Endothelial cell of umbilical vein (primary cell): ENCODE measurements at regions not wholly inside any gene's neighbourhood (a gene's known extent, or its start where the extent isn't known, plus 50 kb on each side); places are given as distances from the start of the nearest gene placed in this dataset.

Experiments used
- BruUV-seq: library from RNA; stranded (reverse); fragments of 400-500 nt; replicated peaks from 2 replicates; lab custom pipeline; 2021; lab: Mats Ljungman, UMichigan
- CTCF ChIA-PET: fragments of 300-600, 350-600 bp; sonication (Branson Sonifier 250); formaldehyde crosslinking; loops from one replicate; lab custom pipeline; 2021; ENCODE audit warnings: antibody characterized with exemption, inconsistent platforms; lab: Charles Lee
- POLR2A ChIA-PET: fragments of 300-600, 350-600 bp; sonication (Branson Sonifier 250); formaldehyde crosslinking; loops from one replicate; lab custom pipeline; 2021; ENCODE audit warnings: antibody characterized with exemption, inconsistent platforms; lab: Charles Lee
- DNase-seq: peaks from one replicate; pipeline ENCODE4 v3.0.0-alpha.2; 2011; ENCODE audit warnings: low read depth, low spot score
- FAIRE-seq: peaks from 2 replicates; lab custom pipeline; 2011; peaks lifted over from hg19 to GRCh38; lab: Jason Lieb, UNC
- H2AFZ ChIP-seq: 2 replicates; pipeline ENCODE4 v1.6.0; 2012; ENCODE audit warnings: low read depth, low read length, control low read depth, inconsistent platforms
- H3K27ac ChIP-seq: 2 replicates; pipeline ENCODE4 v1.5.1; 2011; ENCODE audit warnings: low read depth, mild to moderate bottlenecking, control low read depth, low read length, moderate library complexity; ENCODE audit not compliant: insufficient read depth
- H3K27me3 ChIP-seq, 2 experiments: 2 replicates each; pipeline versions ENCODE4 v1.6.0 to v1.6.1; 2011; ENCODE audit warnings: low read length in 2 of 2, mixed read lengths in 1 of 2; ENCODE audit not compliant: control insufficient read depth in 2 of 2, insufficient read depth in 2 of 2
- H3K36me3 ChIP-seq, 2 experiments: 2 replicates in 1 of 2; 3 replicates in 1 of 2; pipeline ENCODE4 v1.5.1; 2011; ENCODE audit warnings: low read length in 2 of 2, mild to moderate bottlenecking in 1 of 2, moderate library complexity in 1 of 2; ENCODE audit not compliant: control insufficient read depth in 2 of 2, insufficient read depth in 2 of 2; ENCODE audit errors: extremely low read depth in 1 of 2
- H3K4me1 ChIP-seq: 3 replicates; pipeline ENCODE4 v1.5.1; 2011; ENCODE audit warnings: mild to moderate bottlenecking, low read length; ENCODE audit not compliant: control insufficient read depth, insufficient read depth; ENCODE audit errors: extremely low read depth
- H3K4me2 ChIP-seq: 2 replicates; pipeline ENCODE4 v1.6.1; 2011; ENCODE audit warnings: low read length, control low read depth, mixed read lengths; ENCODE audit not compliant: insufficient read depth
- H3K4me3 ChIP-seq, 3 experiments: fragments of 200-600 bp in 1 of 3; sonication (generic), shearing (Covaris generic) in 1 of 3; replicated peaks in 1 of 3; 2 replicates each; pipeline ENCODE4 v1.5.1; 2011 to 2016; ENCODE audit warnings: control low read depth in 3 of 3, low read length in 3 of 3, mild to moderate bottlenecking in 2 of 3, inconsistent platforms in 1 of 3, low read depth in 1 of 3, moderate library complexity in 1 of 3; ENCODE audit not compliant: insufficient read depth in 1 of 3
- H3K79me2 ChIP-seq: 2 replicates; pipeline ENCODE4 v1.6.0; 2012; ENCODE audit warnings: low read length, inconsistent platforms; ENCODE audit not compliant: control insufficient read depth, insufficient read depth
- H3K9ac ChIP-seq: replicated peaks from 2 replicates; pipeline ENCODE3; 2011; ENCODE audit warnings: low read length, control low read depth; ENCODE audit not compliant: insufficient read depth; ENCODE audit errors: extremely low read depth
- H3K9me1 ChIP-seq: replicated peaks from 3 replicates; pipeline ENCODE4 v1.6.0; 2011; ENCODE audit warnings: mild to moderate bottlenecking, low read length; ENCODE audit not compliant: control insufficient read depth, insufficient read depth; ENCODE audit errors: extremely low read depth
- H3K9me3 ChIP-seq: replicated peaks from 2 replicates; pipeline ENCODE4 v1.5.1; 2012; ENCODE audit warnings: low read length, inconsistent platforms; ENCODE audit not compliant: control insufficient read depth, insufficient read depth
- H4K20me1 ChIP-seq: replicated peaks from 2 replicates; pipeline ENCODE3; 2011; ENCODE audit warnings: mild to moderate bottlenecking, low read length; ENCODE audit not compliant: control insufficient read depth, insufficient read depth; ENCODE audit errors: extremely low read depth
- CTCF ChIP-seq, 2 donors: IDR thresholded peaks; 1 replicate in 1 of 2; 2 replicates in 1 of 2; pipeline ENCODE4 v1.5.1; 2011; ENCODE audit warnings: low read length in 2 of 2, mild to moderate bottlenecking in 2 of 2, moderate library complexity in 2 of 2, control low read depth in 1 of 2, inconsistent platforms in 1 of 2, low read depth in 1 of 2; ENCODE audit not compliant: insufficient read depth in 1 of 2; ENCODE audit errors: extremely low read depth in 1 of 2
- EZH2 ChIP-seq: IDR thresholded peaks from 2 replicates; pipeline ENCODE4 v1.6.1; 2012; ENCODE audit warnings: borderline replicate concordance, low read depth, mild to moderate bottlenecking, moderate library complexity, low read length, inconsistent platforms; ENCODE audit not compliant: severe bottlenecking
- FOS ChIP-seq: IDR thresholded peaks from 2 replicates; pipeline ENCODE4 v1.6.1; 2011; ENCODE audit warnings: mild to moderate bottlenecking, low read length, moderate library complexity, borderline replicate concordance; ENCODE audit not compliant: insufficient read depth
- GATA2 ChIP-seq: IDR thresholded peaks from 2 replicates; pipeline ENCODE4 v1.7.0; 2011; ENCODE audit warnings: low read depth, mild to moderate bottlenecking, moderate library complexity, mixed read lengths, low read length; ENCODE audit not compliant: insufficient read length, insufficient read depth
- JUN ChIP-seq: IDR thresholded peaks from 2 replicates; pipeline ENCODE4 v1.6.1; 2011; ENCODE audit warnings: borderline replicate concordance, low read depth; ENCODE audit not compliant: insufficient read length, insufficient read depth
- MAX ChIP-seq: IDR thresholded peaks from 2 replicates; pipeline ENCODE4 v1.6.1; 2011; ENCODE audit not compliant: insufficient read depth, insufficient read length
- MYC ChIP-seq: IDR thresholded peaks from one replicate; pipeline ENCODE4 v1.6.1; 2011; ENCODE audit warnings: mild to moderate bottlenecking, low read depth, low read length
- POLR2A ChIP-seq: IDR thresholded peaks from 2 replicates; pipeline ENCODE4 v1.6.1; 2012; ENCODE audit warnings: low read depth, mild to moderate bottlenecking, control low read depth, low read length
- POLR2AphosphoS5 ChIP-seq: IDR thresholded peaks from 2 replicates; pipeline ENCODE4 v1.6.1; 2012; ENCODE audit warnings: low read depth, mild to moderate bottlenecking, control low read depth, low read length, moderate library complexity; ENCODE audit not compliant: insufficient read depth
- dilution Hi-C: fragments of 300-500 bp; cut with MboI; formaldehyde crosslinking; loops from one replicate; pipeline ENCODE4 v1.15.0; 2019; ENCODE audit warnings: low sequenced_read_pairs; ENCODE audit not compliant: extremely low pct_ligation_motif_present
- intact Hi-C: fragments of 100-400 bp; cut with micrococcal nuclease; formaldehyde crosslinking; loops from one replicate; pipeline ENCODE4 v1.10.0; 2022

DNA sequence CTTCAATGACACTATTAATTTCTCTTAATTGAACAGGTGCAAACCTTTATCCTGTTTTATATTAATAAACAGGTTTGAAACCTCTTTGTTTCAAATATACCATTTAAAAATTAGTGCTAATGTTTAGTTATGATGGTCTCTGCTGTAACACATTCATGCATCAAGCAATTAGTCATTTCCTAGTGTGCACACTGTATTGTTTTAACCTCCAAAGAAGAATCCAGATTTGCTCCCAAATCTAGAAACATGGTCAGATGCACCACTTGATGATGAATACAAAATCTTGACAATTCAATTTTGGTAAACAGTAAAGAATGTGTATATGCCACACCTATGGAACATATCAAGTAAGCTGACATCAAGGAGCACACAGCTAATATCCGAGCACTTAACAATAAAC is 157.1 kb downstream of the TRIML1 start:
- intact Hi-C loops = no loop called here
- no peak overlapping the region for H3K27ac ChIP-seq
- POLR2A ChIA-PET = no interaction called here

GRCh38 chr4:188297873-188298272 is 158.6 kb downstream of the TRIML1 start:
- dilution Hi-C loops (no loop called here), intact Hi-C loops (no loop called here)
- Histone ChIP-seq H2AFZ (no peak overlapping the region), H3K9me1 (no peaks in the 10 kb centered on the region), H3K79me2 (no peaks in the 10 kb centered on the region), H3K4me3 (no peak overlapping the region), H3K9me3 (peaks cover 2% of the 10 kb centered on the region), H3K4me1 (no peaks in the 10 kb centered on the region), H3K27me3 (no peaks in the 10 kb centered on the region), H3K36me3 (no peaks in the 10 kb centered on the region), H3K4me2 (no peak overlapping the region), H3K9ac (no peak overlapping the region), H3K27ac (no peak overlapping the region), H4K20me1 (no peaks in the 10 kb centered on the region)
- TF ChIP-seq FOS (no peak), MAX (no peak), POLR2A (no peak), MYC (no peak), POLR2AphosphoS5 (no peak), JUN (no peak), GATA2 (no peak), CTCF (IDR thresholded peaks at IDR 0.05; ENCODE audit: extremely low read depth in 1 of 2, insufficient read depth in 1 of 2, low read depth in 1 of 2, low read length in 2 of 2) (no peak), EZH2 (no peak)
- BruUV-seq = no TSS peak
- FAIRE-seq (no peak), DNase-seq (no peak)
- POLR2A ChIA-PET = no interaction called here
- CTCF ChIA-PET = no interaction called here

More for the DNA sequence above, 157.1 kb downstream of the TRIML1 start:
- no peaks in the 10 kb centered on the region for H3K79me2 ChIP-seq
- BruUV-seq = no TSS peak
- peaks cover 2% of the 10 kb centered on the region for H3K9me3 ChIP-seq
- no peaks in the 10 kb centered on the region for H3K4me1 ChIP-seq
- TF ChIP-seq FOS = no peak
- TF ChIP-seq CTCF (IDR thresholded peaks at IDR 0.05; ENCODE audit: extremely low read depth in 1 of 2, insufficient read depth in 1 of 2, low read depth in 1 of 2, low read length in 2 of 2) = no peak
- no peak for TF ChIP-seq GATA2
- TF ChIP-seq POLR2A = no peak
- no peak for TF ChIP-seq JUN
- no peak overlapping the region for H3K4me2 ChIP-seq
- no peaks in the 10 kb centered on the region for H3K27me3 ChIP-seq
- no peaks in the 10 kb centered on the region for H4K20me1 ChIP-seq
- no peak overlapping the region for H3K4me3 ChIP-seq
- dilution Hi-C loops = no loop called here
- no peaks in the 10 kb centered on the region for H3K36me3 ChIP-seq
- no peak for FAIRE-seq
- no peaks in the 10 kb centered on the region for H3K9me1 ChIP-seq
- DNase-seq = no peak
- CTCF ChIA-PET = no interaction called here
- no peak overlapping the region for H3K9ac ChIP-seq
- H2AFZ ChIP-seq = no peak overlapping the region
